IMR-90 (cell line): ENCODE measurements at regions not wholly inside any gene's neighbourhood (a gene's known extent, or its start where the extent isn't known, plus 50 kb on each side); places are given as distances from the start of the nearest gene placed in this dataset.

Source experiments
- ATAC-seq: fragments of 200-7000 bp; cut with Tn5 transposase; 2 replicates; pipeline ENCODE4 v1.9.1; 2020; ENCODE audit warnings: low read depth, mild to moderate bottlenecking, moderate library complexity
- BruUV-seq: library from RNA; stranded (reverse); fragments of 400-500 nt; replicated peaks from 2 replicates; lab custom pipeline; 2021; lab: Mats Ljungman, UMichigan
- CTCF ChIA-PET: fragments of 300-600 bp; formaldehyde crosslinking; extraction: SDS; loops from one replicate; lab custom pipeline; 2021; ENCODE audit warnings: antibody characterized with exemption; lab: Yijun Ruan, JAX
- POLR2A ChIA-PET: fragments of 300-600 bp; sonication (Branson Sonifier 250); formaldehyde crosslinking; loops from one replicate; lab custom pipeline; 2022; ENCODE audit warnings: antibody characterized with exemption; ENCODE audit not compliant: unreplicated experiment; lab: Charles Lee
- DNase-seq: peaks from one replicate; pipeline ENCODE4 v3.0.0; 2013
- H2AFZ ChIP-seq: replicated peaks from 2 replicates; pipeline ENCODE3; 2013; ENCODE audit warnings: low read length, mild to moderate bottlenecking; ENCODE audit not compliant: poor library complexity
- H2AK5ac ChIP-seq: 2 replicates; pipeline ENCODE4 v1.6.1; 2013; ENCODE audit warnings: low read depth, low read length, inconsistent platforms
- H2AK9ac ChIP-seq: replicated peaks from 2 replicates; pipeline ENCODE3; 2013; ENCODE audit warnings: mild to moderate bottlenecking, low read depth, low read length, moderate library complexity; ENCODE audit not compliant: poor library complexity
- H2BK120ac ChIP-seq: 2 replicates; pipeline ENCODE4 v1.6.1; 2013; ENCODE audit warnings: low read depth, low read length, inconsistent platforms
- H2BK15ac ChIP-seq: 3 replicates; pipeline ENCODE4 v1.6.1; 2013; ENCODE audit warnings: low read depth, low read length, inconsistent platforms
- H2BK20ac ChIP-seq: 2 replicates; pipeline ENCODE4 v1.6.1; 2013; ENCODE audit warnings: low read depth, mild to moderate bottlenecking, inconsistent platforms, low read length, moderate library complexity
- H2BK5ac ChIP-seq: 2 replicates; pipeline ENCODE4 v1.6.1; 2013; ENCODE audit warnings: mild to moderate bottlenecking, low read depth, low read length, inconsistent platforms; ENCODE audit not compliant: poor library complexity, severe bottlenecking
- H3K14ac ChIP-seq: replicated peaks from 2 replicates; pipeline ENCODE4 v1.6.1; 2013; ENCODE audit warnings: low read depth, low read length, inconsistent platforms
- H3K18ac ChIP-seq: 2 replicates; pipeline ENCODE4 v1.6.1; 2013; ENCODE audit warnings: low read depth, low read length, control low read depth
- H3K23ac ChIP-seq: 2 replicates; pipeline ENCODE4 v1.6.1; 2013; ENCODE audit warnings: low read depth, low read length, inconsistent platforms
- H3K27ac ChIP-seq: 2 replicates; pipeline ENCODE4 v1.5.1; 2013; ENCODE audit warnings: mild to moderate bottlenecking, control low read depth, low read length; ENCODE audit not compliant: insufficient read depth
- H3K27me3 ChIP-seq: 2 replicates; pipeline ENCODE4 v1.6.1; 2013; ENCODE audit warnings: low read length; ENCODE audit not compliant: control insufficient read depth, insufficient read depth
- H3K36me3 ChIP-seq: 2 replicates; pipeline ENCODE4 v1.6.1; 2013; ENCODE audit warnings: low read length, mixed read lengths; ENCODE audit not compliant: control insufficient read depth, insufficient read depth
- H3K4ac ChIP-seq: 2 replicates; pipeline ENCODE4 v1.6.1; 2013; ENCODE audit warnings: low read depth, low read length, inconsistent platforms
- H3K4me1 ChIP-seq: 2 replicates; pipeline ENCODE4 v1.6.1; 2013; ENCODE audit warnings: low read length, mixed read lengths; ENCODE audit not compliant: control insufficient read depth, insufficient read depth
- H3K4me2 ChIP-seq: 2 replicates; pipeline ENCODE4 v1.6.1; 2013; ENCODE audit warnings: low read depth, mild to moderate bottlenecking, control low read depth, low read length, moderate library complexity
- H3K4me3 ChIP-seq: 2 replicates; pipeline ENCODE4 v1.5.1; 2013; ENCODE audit warnings: low read depth, mild to moderate bottlenecking, control low read depth, low read length, moderate library complexity; ENCODE audit not compliant: insufficient read depth
- H3K56ac ChIP-seq: 2 replicates; pipeline ENCODE4 v1.6.1; 2013; ENCODE audit warnings: low read length, inconsistent platforms; ENCODE audit not compliant: insufficient read depth; ENCODE audit errors: extremely low read depth
- H3K79me1 ChIP-seq, 2 experiments: 2 replicates each; pipeline ENCODE4 v1.6.1; 2013; ENCODE audit warnings: low read length in 2 of 2, inconsistent platforms in 1 of 2, low read depth in 1 of 2
- H3K9ac ChIP-seq: 2 replicates; pipeline ENCODE4 v1.6.1; 2013; ENCODE audit warnings: low read depth, low read length, control low read depth
- H3K9me1 ChIP-seq: 2 replicates; pipeline ENCODE4 v1.6.1; 2013; ENCODE audit warnings: low read length, inconsistent platforms; ENCODE audit not compliant: insufficient read depth
- H3K9me3 ChIP-seq: 2 replicates; pipeline ENCODE4 v1.6.1; 2013; ENCODE audit warnings: low read length; ENCODE audit not compliant: control insufficient read depth, insufficient read depth
- H4K20me1 ChIP-seq: 2 replicates; pipeline ENCODE4 v1.6.1; 2013; ENCODE audit warnings: low read length, inconsistent platforms; ENCODE audit not compliant: insufficient read depth
- H4K5ac ChIP-seq: 2 replicates; pipeline ENCODE4 v1.6.1; 2013; ENCODE audit warnings: mild to moderate bottlenecking, low read depth, low read length, control low read depth
- H4K8ac ChIP-seq, 2 experiments: 2 replicates each; pipeline ENCODE4 v1.6.1; 2013; ENCODE audit warnings: low read depth in 2 of 2, low read length in 2 of 2, control low read depth in 1 of 2, inconsistent platforms in 1 of 2
- H4K91ac ChIP-seq: 2 replicates; pipeline ENCODE4 v1.6.1; 2013; ENCODE audit warnings: low read depth, low read length, inconsistent platforms; ENCODE audit not compliant: insufficient read depth
- CHD1 ChIP-seq: IDR thresholded peaks from 2 replicates; pipeline ENCODE4 v1.6.1; 2012; ENCODE audit warnings: low read depth, low read length, improper control_type of control experiment
- MAZ ChIP-seq: IDR thresholded peaks from 2 replicates; pipeline ENCODE4 v1.6.1; 2012; ENCODE audit warnings: low read depth, mild to moderate bottlenecking, low read length, improper control_type of control experiment, moderate library complexity, borderline replicate concordance
- SMC3 ChIP-seq: fragments of 150-350 bp; IDR thresholded peaks from 2 replicates; pipeline ENCODE4 v1.6.1; 2016; ENCODE audit warnings: low read depth, mild to moderate bottlenecking, antibody characterized with exemption, low read length, moderate library complexity
- USF2 ChIP-seq: fragments of 150-350 bp; IDR thresholded peaks from 2 replicates; pipeline ENCODE4 v1.6.1; 2017; ENCODE audit warnings: mild to moderate bottlenecking, antibody characterized with exemption, low read length, low read depth
- WGBS, 2 experiments: methylation state at CpG; one replicate each; pipeline versions ENCODE4 v1.1.5 to v1.1.7; 2013; ENCODE audit warnings: missing lambda C conversion rate in 2 of 2; ENCODE audit not compliant: insufficient read length in 1 of 2; ENCODE audit errors: extremely low coverage in 2 of 2; 5-methylcytosine and 5-hydroxymethylcytosine counted together
- dilution Hi-C: fragments of 300-500 bp; cut with HindIII; formaldehyde crosslinking; loops from one replicate; pipeline ENCODE4 v1.14.3; 2018; ENCODE audit warnings: low sequenced_read_pairs; ENCODE audit not compliant: unreplicated experiment
- in situ Hi-C: fragments of 300-500 bp; cut with MboI; formaldehyde crosslinking; loops from 3 replicates; pipeline ENCODE4 v1.14.3; 2019; ENCODE audit warnings: low sequenced_read_pairs, inconsistent platforms, mixed read lengths
- intact Hi-C: fragments of 100-400 bp; cut with micrococcal nuclease; formaldehyde crosslinking; loops from 2 replicates; pipeline ENCODE4 v1.10.0; 2022
- TF ChIP-seq, protein P1 (sequence below): fragments of 150-350 bp; IDR thresholded peaks from 2 replicates; pipeline ENCODE4 v1.6.1; 2016; ENCODE audit warnings: low read depth, mild to moderate bottlenecking, low read length, moderate library complexity, borderline replicate concordance

DNA sequence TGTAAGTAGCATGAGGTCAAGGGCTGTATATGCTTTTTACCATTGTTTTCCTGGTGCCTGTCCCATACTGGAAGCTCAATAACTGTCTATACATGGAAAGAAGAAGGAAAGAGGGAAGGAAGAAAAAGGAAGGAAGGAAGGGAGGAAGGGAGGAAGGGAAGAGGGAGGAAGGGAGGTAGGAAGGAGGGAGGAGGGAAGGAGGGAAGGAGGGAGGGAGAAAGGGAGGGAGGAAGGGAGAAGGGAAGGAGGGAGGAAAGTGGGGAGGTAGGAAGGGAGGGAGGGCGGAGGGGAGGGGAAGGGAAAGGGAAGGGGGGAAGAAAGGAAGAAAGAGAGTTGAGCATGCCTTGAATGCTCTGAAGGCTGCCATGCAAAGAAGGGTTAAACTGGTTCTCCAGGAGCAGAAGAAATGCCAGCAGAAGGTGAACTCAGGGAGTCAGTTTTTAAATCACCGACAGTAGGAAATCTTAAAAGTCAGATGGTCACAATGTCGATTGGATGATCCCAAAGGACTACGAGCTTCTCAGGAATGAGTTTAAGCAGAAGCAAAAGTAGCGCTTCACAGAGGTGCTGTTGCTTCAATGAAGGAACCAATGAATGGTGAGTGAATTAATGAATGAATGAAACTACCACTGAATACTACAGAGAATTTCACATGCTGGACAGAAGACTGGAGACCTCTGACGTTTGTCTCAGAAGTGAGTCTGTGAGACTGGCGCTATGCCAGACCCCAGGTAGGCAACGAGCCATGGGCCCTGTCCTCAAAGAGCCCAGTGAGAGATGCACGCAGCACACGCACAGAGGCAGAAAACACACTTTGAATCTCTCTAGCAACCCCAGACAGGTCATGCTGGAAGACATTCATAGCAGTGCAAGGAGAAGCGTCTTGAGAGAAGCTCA lies 117.6 kb downstream of the MRPL14 start:
- peak; percentile 29 for DNase-seq
- POLR2A ChIA-PET, result no interaction called here
- no peak for ATAC-seq
- H4K8ac ChIP-seq, result peak overlapping the region; percentile 60 to 83
- no peaks in the 10 kb centered on the region for H3K27me3 ChIP-seq
- peak overlapping the region; percentile 97 for H2BK20ac ChIP-seq
- H3K14ac ChIP-seq, result peak overlapping the region; percentile 88
- H2AFZ ChIP-seq, result no peak overlapping the region
- H4K91ac ChIP-seq, result peak overlapping the region; percentile 96
- intact Hi-C loops, result loop anchor here (2.0 to 5.0 kb wide), 3 partner anchors 31 to 65 kb away; no protein-coding TSS in a partner anchor
- H3K4me2 ChIP-seq, result no peak overlapping the region
- no peaks in the 10 kb centered on the region for H3K79me1 ChIP-seq
- peak overlapping the region; percentile 84; the same call in 1 of the 2 replicates for H3K23ac ChIP-seq
- peak overlapping the region; percentile 84 for H4K5ac ChIP-seq
- peaks cover 19% of the 10 kb centered on the region for H3K9me1 ChIP-seq
- dilution Hi-C loops, result no loop called here
- peak overlapping the region; percentile 97 for H3K4ac ChIP-seq
- H3K4me1 ChIP-seq, result peaks cover 32% of the 10 kb centered on the region
- no peak overlapping the region for H3K27ac ChIP-seq
- 80 to 100% methylated on average over 1 to 2 of the region's 11 CpGs for WGBS, 2 experiments
- no peaks in the 10 kb centered on the region for H3K36me3 ChIP-seq
- H3K18ac ChIP-seq, result peak overlapping the region; percentile 86
- peaks cover 14% of the 10 kb centered on the region for H3K9me3 ChIP-seq
- H3K9ac ChIP-seq, result no peak overlapping the region
- peak overlapping the region; percentile 96 for H2BK120ac ChIP-seq
- in situ Hi-C loops, result no loop called here
- BruUV-seq, result no TSS peak
- peak overlapping the region; percentile 89 for H2BK5ac ChIP-seq
- H2AK9ac ChIP-seq, result peak overlapping the region; percentile 50
- peak overlapping the region; percentile 73; the same call in 2 of the 3 replicates for H2BK15ac ChIP-seq
- H3K56ac ChIP-seq, result no peak overlapping the region
- no peak overlapping the region for H3K4me3 ChIP-seq
- no peaks in the 10 kb centered on the region for H4K20me1 ChIP-seq
- TF ChIP-seq SMC3 (no peak), USF2 (no peak), CHD1 (no peak), MAZ (no peak)
- TF ChIP-seq, protein P1, sequence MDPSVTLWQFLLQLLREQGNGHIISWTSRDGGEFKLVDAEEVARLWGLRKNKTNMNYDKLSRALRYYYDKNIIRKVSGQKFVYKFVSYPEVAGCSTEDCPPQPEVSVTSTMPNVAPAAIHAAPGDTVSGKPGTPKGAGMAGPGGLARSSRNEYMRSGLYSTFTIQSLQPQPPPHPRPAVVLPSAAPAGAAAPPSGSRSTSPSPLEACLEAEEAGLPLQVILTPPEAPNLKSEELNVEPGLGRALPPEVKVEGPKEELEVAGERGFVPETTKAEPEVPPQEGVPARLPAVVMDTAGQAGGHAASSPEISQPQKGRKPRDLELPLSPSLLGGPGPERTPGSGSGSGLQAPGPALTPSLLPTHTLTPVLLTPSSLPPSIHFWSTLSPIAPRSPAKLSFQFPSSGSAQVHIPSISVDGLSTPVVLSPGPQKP, result no peak
- CTCF ChIA-PET, result interaction anchor here (1.8 kb wide), 1 partner anchor 19 kb away, joined by 4 read pairs; no protein-coding TSS in a partner anchor
- peak overlapping the region; percentile 96 for H2AK5ac ChIP-seq
